ACC112 (cell line): ENCODE measurements at regions not wholly inside any gene's neighbourhood (a gene's known extent, or its start where the extent isn't known, plus 50 kb on each side); places are given as distances from the start of the nearest gene placed in this dataset.

Experiments
- H2AFZ ChIP-seq: fragments of 200-600 bp; sonication (generic); one replicate; pipeline ENCODE4 v1.6.0; 2017; ENCODE audit warnings: antibody characterized with exemption, low read length; ENCODE audit not compliant: unreplicated experiment
- H3K27ac ChIP-seq: fragments of 200-600 bp; sonication (generic); 2 replicates; pipeline ENCODE4 v1.5.1; 2014; ENCODE audit warnings: low read depth, mild to moderate bottlenecking, antibody characterized with exemption, low read length, moderate library complexity
- H3K27me3 ChIP-seq: fragments of 200-600 bp; sonication (generic); 2 replicates; pipeline ENCODE4 v1.6.1; 2014; ENCODE audit warnings: mild to moderate bottlenecking, antibody characterized with exemption, low read length, moderate library complexity, mixed read lengths; ENCODE audit not compliant: insufficient read depth
- H3K36me3 ChIP-seq: fragments of 200-600 bp; sonication (generic); 2 replicates; pipeline ENCODE4 v1.6.1; 2016; ENCODE audit warnings: mild to moderate bottlenecking, antibody characterized with exemption, low read length, moderate library complexity, mixed read lengths; ENCODE audit not compliant: insufficient read depth
- H3K4me1 ChIP-seq: fragments of 200-600 bp; sonication (generic); one replicate; pipeline ENCODE4 v1.6.1; 2016; ENCODE audit warnings: low read length, mixed read lengths; ENCODE audit not compliant: insufficient read depth, unreplicated experiment, control insufficient read depth
- H3K4me3 ChIP-seq: fragments of 200-600 bp; sonication (generic); 2 replicates; pipeline ENCODE4 v1.5.1; 2014; ENCODE audit warnings: mild to moderate bottlenecking, low read depth, low read length
- H3K79me2 ChIP-seq: fragments of 200-600 bp; sonication (generic); one replicate; pipeline ENCODE4 v1.6.0; 2016; ENCODE audit warnings: low read length; ENCODE audit not compliant: control insufficient read depth, unreplicated experiment, insufficient read depth

GRCh38 chr10:3419719-3420495 lies 247.3 kb upstream of the PITRM1 start:
- Histone ChIP-seq H3K27me3 (no peaks in the 10 kb centered on the region), H3K79me2 (no peaks in the 10 kb centered on the region), H3K36me3 (no peaks in the 10 kb centered on the region), H3K4me1 (peaks cover 10% of the 10 kb centered on the region), H3K27ac (no peak overlapping the region), H3K4me3 (no peak overlapping the region), H2AFZ (no peak overlapping the region)

GRCh38 chr10:3418926-3419325 lies 246.3 kb upstream of the PITRM1 start:
- Histone ChIP-seq H3K27me3 (no peaks in the 10 kb centered on the region), H2AFZ (no peak overlapping the region), H3K36me3 (no peaks in the 10 kb centered on the region), H3K79me2 (no peaks in the 10 kb centered on the region), H3K27ac (no peak overlapping the region), H3K4me1 (peaks cover under 1% of the 10 kb centered on the region), H3K4me3 (no peak overlapping the region)

- H3K4me1 ChIP-seq: no peaks in the 10 kb centered on the region
- H3K27ac ChIP-seq: no peak overlapping the region
- no peak overlapping the region for H2AFZ ChIP-seq
- H3K27me3 ChIP-seq: no peaks in the 10 kb centered on the region
- H3K79me2 ChIP-seq: no peaks in the 10 kb centered on the region
- no peak overlapping the region for H3K4me3 ChIP-seq
- H3K36me3 ChIP-seq: no peaks in the 10 kb centered on the region
Observed at GRCh38 chr10:3418041-3418754, 245.6 kb upstream of the PITRM1 start.

- no peak overlapping the region for H3K4me3 ChIP-seq
- no peaks in the 10 kb centered on the region for H3K4me1 ChIP-seq
- H3K27me3 ChIP-seq: no peaks in the 10 kb centered on the region
- no peaks in the 10 kb centered on the region for H3K79me2 ChIP-seq
- no peaks in the 10 kb centered on the region for H3K36me3 ChIP-seq
- no peak overlapping the region for H3K27ac ChIP-seq
- H2AFZ ChIP-seq: no peak overlapping the region
Observed at GRCh38 chr10:3417096-3417495, 244.5 kb upstream of the PITRM1 start.

- H3K27ac ChIP-seq: no peak overlapping the region
- no peak overlapping the region for H3K4me3 ChIP-seq
- H3K27me3 ChIP-seq: no peaks in the 10 kb centered on the region
- no peaks in the 10 kb centered on the region for H3K79me2 ChIP-seq
- H3K4me1 ChIP-seq: no peaks in the 10 kb centered on the region
- H3K36me3 ChIP-seq: no peaks in the 10 kb centered on the region
- H2AFZ ChIP-seq: no peak overlapping the region
Observed at GRCh38 chr10:3415878-3416605, 243.5 kb upstream of the PITRM1 start.

- H3K27ac ChIP-seq: no peak overlapping the region
Observed at GRCh38 chr10:3415038-3415736, 242.6 kb upstream of the PITRM1 start.

GRCh38 chr10:3414667-3415023 lies 242.1 kb upstream of the PITRM1 start:
- Histone ChIP-seq H3K36me3 (no peaks in the 10 kb centered on the region), H3K79me2 (no peaks in the 10 kb centered on the region), H3K4me1 (no peaks in the 10 kb centered on the region), H3K27ac (no peak overlapping the region), H3K4me3 (no peak overlapping the region), H2AFZ (no peak overlapping the region), H3K27me3 (no peaks in the 10 kb centered on the region)

More at GRCh38 chr10:3415038-3415736, 242.6 kb upstream of the PITRM1 start:
- no peak overlapping the region for H3K4me3 ChIP-seq
- H3K4me1 ChIP-seq: no peaks in the 10 kb centered on the region
- no peak overlapping the region for H2AFZ ChIP-seq
- H3K27me3 ChIP-seq: no peaks in the 10 kb centered on the region
- no peaks in the 10 kb centered on the region for H3K36me3 ChIP-seq
- H3K79me2 ChIP-seq: no peaks in the 10 kb centered on the region

GRCh38 chr10:3413937-3414666 lies 241.5 kb upstream of the PITRM1 start:
- Histone ChIP-seq H3K4me1 (no peaks in the 10 kb centered on the region), H2AFZ (no peak overlapping the region), H3K79me2 (no peaks in the 10 kb centered on the region), H3K27ac (no peak overlapping the region), H3K4me3 (no peak overlapping the region), H3K27me3 (no peaks in the 10 kb centered on the region), H3K36me3 (no peaks in the 10 kb centered on the region)

- no peak overlapping the region for H2AFZ ChIP-seq
- H3K79me2 ChIP-seq: no peaks in the 10 kb centered on the region
- no peak overlapping the region for H3K4me3 ChIP-seq
- no peaks in the 10 kb centered on the region for H3K27me3 ChIP-seq
- H3K27ac ChIP-seq: no peak overlapping the region
- H3K36me3 ChIP-seq: no peaks in the 10 kb centered on the region
- no peaks in the 10 kb centered on the region for H3K4me1 ChIP-seq
Observed at GRCh38 chr10:3412646-3413045, 240.1 kb upstream of the PITRM1 start.

GRCh38 chr10:3412071-3412582 lies 239.5 kb upstream of the PITRM1 start:
- H3K4me3 ChIP-seq: no peak overlapping the region
- no peaks in the 10 kb centered on the region for H3K79me2 ChIP-seq
- no peaks in the 10 kb centered on the region for H3K27me3 ChIP-seq
- H3K36me3 ChIP-seq: no peaks in the 10 kb centered on the region
- H3K27ac ChIP-seq: no peak overlapping the region
- H2AFZ ChIP-seq: no peak overlapping the region
- no peaks in the 10 kb centered on the region for H3K4me1 ChIP-seq
